HG03095 (cell line): ENCODE measurements at regions not wholly inside any gene's neighbourhood (a gene's known extent, or its start where the extent isn't known, plus 50 kb on each side); places are given as distances from the start of the nearest gene placed in this dataset.

ENCODE experiments used
- ATAC-seq: cut with Tn5 transposase; IDR thresholded peaks from one replicate; pipeline ENCODE4 v1.9.1; 2021; ENCODE audit warnings: moderate library complexity; ENCODE audit not compliant: unreplicated experiment

- ATAC-seq: no peak
Measured at GRCh38 chr2:6557737-6558136, 308.0 kb downstream of the CMPK2 start.

GRCh38 chr2:6562771-6563170 is 302.9 kb downstream of the CMPK2 start:
- no peak for ATAC-seq

DNA sequence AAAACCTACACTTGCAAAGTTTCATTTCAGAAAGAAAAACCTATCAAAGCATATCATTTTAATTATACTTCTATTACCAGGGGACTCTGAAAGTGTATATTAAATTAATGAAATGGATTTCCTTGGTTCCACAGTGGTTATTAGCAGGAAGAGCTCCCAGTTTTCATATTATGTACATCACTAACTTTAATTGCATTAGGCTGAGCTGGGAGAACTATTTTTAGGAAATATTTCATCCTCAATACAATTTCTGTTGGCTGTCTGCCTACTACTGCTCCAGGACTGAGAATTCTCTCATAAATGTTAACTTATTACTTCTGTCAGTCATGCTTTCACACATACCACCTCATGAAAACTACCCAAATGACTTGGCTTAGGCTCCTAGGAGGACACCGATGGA is 301.4 kb downstream of the CMPK2 start:
- ATAC-seq: no peak

- ATAC-seq: no peak
Measured at GRCh38 chr2:6574121-6574520, 291.6 kb downstream of the CMPK2 start.

- ATAC-seq: no peak
Measured at GRCh38 chr2:6576302-6576701, 289.4 kb downstream of the CMPK2 start.

GRCh38 chr2:6577960-6578359 is 287.7 kb downstream of the CMPK2 start:
- no peak for ATAC-seq

- no peak for ATAC-seq
Measured at GRCh38 chr2:6578416-6578815, 287.3 kb downstream of the CMPK2 start.

DNA sequence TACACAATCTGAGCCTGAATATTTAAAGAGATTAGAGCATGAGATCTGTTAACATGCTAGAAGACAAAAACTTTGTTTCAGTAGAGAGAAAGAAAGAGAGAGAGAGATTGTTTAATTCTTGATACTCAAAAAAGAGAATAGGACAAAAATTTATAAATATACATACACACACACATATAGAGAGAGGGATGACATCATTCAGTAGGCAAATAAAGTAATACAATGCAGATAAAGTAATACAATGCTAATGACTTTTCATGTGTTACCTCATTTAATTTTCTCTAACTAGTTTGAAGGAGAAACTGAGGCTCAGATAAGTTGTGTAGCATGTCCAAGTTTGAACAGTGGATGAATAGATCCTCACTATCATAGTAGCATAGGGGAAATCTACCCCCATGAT is 286.4 kb downstream of the CMPK2 start:
- ATAC-seq: no peak

DNA sequence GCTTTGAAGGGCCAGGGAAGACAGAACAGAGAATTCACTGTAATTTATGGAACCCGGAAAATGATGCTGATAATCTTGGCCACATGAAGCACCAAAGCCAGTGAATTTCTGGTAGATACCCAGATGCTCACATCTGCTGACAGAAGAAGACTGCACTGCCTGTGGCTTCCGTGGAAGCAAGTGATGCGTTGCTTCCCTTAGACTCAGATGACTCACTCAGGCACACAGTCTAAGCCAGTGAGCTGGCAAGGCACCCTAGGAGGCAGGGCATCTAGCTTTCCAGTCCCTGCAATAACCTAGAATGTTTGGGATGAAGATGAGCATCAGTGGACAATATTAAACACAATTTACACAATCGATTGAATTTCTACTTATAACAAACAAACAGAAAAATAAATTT is 284.7 kb downstream of the CMPK2 start:
- ATAC-seq: no peak

GRCh38 chr2:6589150-6589549 is 276.6 kb downstream of the CMPK2 start:
- no peak for ATAC-seq

DNA sequence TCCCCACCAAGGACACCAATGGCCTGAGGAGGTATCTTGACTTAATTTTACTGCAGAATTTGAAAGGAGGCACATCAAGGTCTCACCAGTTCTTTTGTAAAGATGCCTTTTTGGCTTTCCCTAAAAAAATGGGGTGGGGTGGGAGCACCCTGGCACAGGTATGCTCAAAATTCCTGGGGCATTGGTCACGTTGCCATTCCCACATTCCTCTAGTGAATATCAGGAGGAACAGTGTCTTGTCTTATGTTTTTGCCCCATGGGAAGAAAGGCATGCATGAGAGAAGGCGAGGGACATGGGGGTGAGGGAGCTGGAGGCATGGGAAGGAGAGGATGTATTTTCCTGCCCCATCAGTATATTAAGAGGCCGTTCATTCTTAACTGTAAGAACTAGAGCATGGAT is 275.3 kb downstream of the CMPK2 start:
- ATAC-seq: no peak

DNA sequence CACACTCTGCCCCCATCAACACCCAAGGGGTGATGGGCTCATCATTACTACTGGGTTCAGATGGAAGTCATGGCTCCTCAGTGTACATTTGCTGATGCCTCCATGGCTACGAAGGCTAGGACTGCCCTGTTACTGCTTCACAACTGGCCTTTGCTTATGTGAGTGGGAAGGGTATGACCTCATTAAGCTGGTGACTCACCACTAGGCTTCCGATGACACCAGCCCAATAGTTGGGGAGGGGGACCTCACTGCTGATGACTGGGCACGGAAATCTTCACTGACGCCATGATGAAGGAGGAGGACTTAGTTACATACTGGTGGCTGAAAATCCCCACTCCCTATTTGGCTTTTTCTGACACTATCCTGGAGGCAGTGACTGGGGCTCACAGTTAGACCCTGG is 263.2 kb downstream of the CMPK2 start:
- ATAC-seq: no peak

GRCh38 chr2:6605836-6606505 is 259.7 kb downstream of the CMPK2 start:
- no peak for ATAC-seq

GRCh38 chr2:6617794-6618193 is 247.9 kb downstream of the CMPK2 start:
- ATAC-seq: no peak

DNA sequence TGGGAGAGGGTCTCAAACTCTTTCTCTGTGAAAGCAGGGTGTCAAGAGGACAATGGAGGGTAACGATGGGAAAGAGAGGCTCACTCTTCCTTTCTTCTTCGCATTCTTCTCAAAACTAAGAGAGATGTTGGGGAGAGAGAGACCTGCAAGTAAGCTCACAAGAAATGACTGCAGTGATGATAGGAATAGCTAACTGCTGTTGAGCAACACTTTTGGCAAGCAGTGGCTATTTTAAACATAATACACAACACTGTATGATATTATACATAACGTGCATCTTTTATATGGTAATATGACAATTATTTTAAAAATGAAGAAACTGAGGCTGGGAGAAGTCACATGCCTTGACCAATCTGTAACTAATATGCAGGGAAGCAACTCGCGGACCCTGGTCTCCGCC is 247.5 kb downstream of the CMPK2 start:
- no peak for ATAC-seq

GRCh38 chr2:6623746-6624145 is 242.0 kb downstream of the CMPK2 start:
- no peak for ATAC-seq

- ATAC-seq: no peak
Measured at GRCh38 chr2:6626401-6627012, 239.2 kb downstream of the CMPK2 start.

DNA sequence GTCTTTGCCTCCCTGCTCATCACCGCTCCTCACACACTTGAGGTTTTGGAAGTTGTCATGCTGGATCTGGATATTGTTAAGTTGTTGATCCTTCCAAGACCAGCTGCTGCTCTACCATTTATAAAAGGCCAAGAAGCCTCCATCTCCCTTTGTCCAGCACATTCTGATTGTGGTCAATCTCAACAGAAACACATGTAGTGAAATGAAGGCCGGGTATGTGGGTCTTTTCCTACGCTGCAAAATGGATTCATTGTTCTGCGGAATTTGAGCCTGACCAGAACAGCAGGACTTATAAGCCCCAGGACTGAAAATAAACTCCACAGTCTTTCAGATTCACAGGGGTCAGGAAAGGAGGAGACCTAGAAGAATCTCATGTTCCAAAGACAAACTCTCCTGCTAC is 238.4 kb downstream of the CMPK2 start:
- no peak for ATAC-seq

- no peak for ATAC-seq
Measured at GRCh38 chr2:6630209-6630608, 235.5 kb downstream of the CMPK2 start.

GRCh38 chr2:6635296-6635695 is 230.4 kb downstream of the CMPK2 start:
- ATAC-seq: no peak

DNA sequence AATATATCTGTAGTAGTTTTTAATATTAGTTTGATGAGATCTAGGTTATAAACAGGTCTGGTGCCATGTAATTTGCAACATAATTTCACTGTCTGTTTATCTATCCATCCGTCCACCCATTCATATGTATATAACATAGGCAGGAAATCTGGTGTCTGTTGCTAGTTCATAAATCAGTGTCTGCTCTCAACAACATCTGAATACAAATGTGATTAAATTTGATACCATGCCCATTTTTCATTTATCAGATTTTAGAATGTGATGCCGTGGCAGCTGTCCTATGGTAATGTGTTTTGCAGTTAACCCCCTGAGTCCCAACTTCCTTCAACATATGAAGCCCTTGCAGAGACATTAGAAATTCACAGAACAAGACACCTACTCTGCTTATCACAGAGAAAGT is 228.4 kb downstream of the CMPK2 start:
- ATAC-seq: no peak

GRCh38 chr2:6639929-6640620 is 225.6 kb downstream of the CMPK2 start:
- ATAC-seq: no peak
